Fibroblast of skin of left quadriceps (primary cell): ENCODE measurements at regions not wholly inside any gene's neighbourhood (a gene's known extent, or its start where the extent isn't known, plus 50 kb on each side); places are given as distances from the start of the nearest gene placed in this dataset.
"Not testable (repeated sequence)": the region's sequence is repeated elsewhere in the genome, so short reads cannot be mapped to it uniquely, and the experiment has no call there.

Experiments used
- DNase-seq, 2 experiments: peaks; one replicate each; pipeline ENCODE4 v3.0.0-alpha.2; 2013; ENCODE audit warnings: low read depth in 2 of 2

DNA sequence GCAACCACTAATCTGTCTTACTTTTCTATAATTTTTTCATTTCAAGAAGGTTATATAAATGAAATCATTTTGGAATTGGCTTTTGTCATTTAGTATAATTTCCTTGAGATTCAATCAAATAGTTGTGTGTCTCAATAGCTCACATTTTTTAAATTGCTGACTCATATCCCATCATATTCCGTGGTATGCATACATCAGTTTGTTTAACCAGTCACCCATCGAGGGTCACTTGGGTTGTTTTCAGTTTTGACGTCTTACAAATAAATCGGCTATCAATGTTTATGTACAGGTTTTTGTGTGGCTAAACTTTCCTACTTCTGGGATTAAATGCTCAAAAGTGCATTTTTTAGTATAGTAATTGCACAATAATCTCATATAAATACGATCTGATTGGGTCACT is 185.5 kb downstream of the TAF11L14 start:
- DNase-seq = no peak

DNA sequence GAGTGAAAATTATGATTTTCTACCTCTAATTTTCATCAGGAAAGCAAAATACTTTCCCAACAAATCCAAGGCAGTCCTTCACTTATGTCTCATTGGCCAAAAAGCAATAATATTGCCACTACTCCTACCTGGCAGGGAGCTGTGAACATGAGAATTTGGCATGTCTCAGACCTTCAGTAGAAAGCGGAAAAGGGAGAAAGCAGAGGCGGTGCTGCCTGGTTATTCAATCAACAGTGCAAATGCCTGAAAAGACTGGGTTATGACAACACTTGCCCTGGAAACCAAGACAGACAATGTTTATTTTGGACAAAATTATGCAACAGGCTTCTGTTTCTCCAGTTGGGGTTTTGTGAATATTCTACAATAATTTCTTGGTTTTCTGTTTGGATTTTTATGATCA is 194.4 kb downstream of the TAF11L14 start:
- no peak for DNase-seq

DNA sequence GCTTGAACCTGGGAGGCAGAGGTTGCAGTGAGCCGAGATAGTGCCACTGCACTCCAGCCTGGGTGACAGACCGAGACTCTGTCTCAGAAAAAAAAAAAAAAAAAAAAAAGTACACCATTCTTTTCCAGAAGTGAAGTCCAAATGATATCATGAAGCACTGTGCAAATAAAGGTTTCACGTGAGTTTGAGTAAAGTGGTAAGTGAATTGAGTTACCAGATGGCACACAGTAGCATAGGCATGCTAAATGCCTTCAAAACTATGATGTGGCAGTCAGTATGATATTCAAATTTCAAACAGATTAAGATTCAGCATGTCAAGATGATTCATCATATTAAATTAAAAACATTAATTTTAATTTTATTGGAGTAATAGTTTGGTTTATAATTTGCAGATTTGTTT is 195.2 kb downstream of the TAF11L14 start:
- DNase-seq = no peak

DNA sequence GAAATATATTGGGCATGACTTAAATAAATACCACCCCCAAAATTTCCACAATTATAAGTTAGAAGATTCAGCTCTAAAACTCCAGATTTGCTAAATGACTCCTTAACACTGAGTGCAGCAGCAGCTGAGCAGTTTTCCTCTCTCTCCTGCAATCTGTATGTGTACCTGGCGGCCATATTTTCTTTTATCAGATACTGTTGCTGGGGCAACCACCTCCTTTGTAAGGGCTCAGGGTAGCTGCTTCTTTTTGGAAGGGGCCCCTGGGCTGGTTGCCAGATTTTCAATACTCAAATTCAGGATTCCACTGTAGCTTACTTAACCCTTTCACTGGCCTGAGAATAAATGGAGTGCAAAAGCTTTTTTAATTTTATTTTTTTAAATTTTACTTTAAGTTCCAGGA is 197.0 kb downstream of the TAF11L14 start:
- DNase-seq = no peak

DNA sequence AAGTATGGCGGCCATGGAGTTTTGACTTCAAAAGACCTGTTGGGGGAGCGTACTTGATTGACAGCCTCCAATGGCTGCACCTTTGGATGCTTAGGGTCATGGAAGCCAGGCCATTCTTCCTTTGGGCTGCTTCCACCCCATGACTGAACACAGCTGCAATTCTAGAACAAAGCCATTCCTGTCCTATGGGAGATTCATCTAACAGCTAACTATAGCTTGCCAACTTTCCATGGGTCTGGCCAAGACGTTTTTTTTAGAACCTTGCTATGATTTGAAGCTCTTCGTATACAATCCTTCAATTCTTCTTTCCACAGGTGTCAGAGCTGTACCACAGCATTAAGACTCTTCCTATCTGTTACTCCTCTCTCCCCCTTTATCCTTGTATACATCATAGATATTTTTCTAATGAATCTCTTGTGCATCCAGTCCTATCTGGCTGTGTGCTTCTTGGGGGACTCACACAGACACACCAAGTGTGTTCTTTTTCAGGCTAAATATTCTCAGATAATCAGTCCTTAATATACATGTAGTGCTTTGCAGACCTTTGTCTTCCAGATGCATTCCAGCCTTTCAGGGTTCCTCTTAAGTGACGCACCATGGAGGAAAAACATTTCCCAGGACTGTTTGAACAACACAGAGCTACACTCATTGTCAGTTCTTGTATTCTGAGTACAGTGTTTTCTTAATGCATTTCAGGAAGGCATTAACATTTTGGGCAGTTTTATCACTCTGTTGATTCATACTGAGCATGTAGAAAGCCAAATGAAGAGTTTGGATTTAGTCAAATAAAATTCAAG is 198.9 kb downstream of the TAF11L14 start:
- DNase-seq = no peak

DNA sequence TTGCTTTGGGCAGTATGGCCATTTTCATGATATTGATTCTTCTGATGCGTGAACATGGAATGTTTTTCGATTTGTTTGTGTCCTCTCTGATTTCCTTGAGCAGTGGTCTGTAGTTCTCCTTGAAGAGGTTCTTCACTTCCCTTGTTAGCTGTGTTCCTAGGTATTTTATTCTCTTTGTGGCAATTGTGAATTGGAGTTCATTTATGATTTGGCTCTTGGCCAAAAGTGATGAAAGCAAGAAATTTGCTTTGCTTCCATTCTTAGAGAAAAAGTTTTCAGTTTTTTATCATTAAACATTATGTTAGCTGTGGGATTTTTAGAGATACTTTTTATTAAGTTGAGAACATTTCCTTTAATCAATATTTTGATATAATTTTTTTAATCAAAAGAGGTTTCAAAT is 203.5 kb downstream of the TAF11L14 start:
- no peak for DNase-seq

DNA sequence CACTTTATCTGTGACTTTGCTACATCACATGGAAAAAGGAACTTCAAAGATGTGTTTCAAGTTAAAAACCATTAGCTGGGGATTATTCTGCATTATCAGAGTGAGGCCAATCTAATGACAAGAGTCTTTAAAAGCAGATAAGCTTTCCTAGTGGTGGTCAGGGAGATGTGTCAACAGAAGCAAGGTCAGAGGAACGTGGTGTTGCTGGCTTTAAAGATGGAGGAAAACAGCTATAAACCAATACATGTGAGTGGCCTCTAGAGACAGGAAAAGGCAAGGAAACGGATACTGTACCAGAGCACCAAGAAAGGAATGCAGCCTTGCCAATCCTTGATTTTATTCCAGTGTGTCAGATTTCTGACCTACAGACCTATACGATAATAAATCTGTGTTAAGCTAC is 204.2 kb downstream of the TAF11L14 start:
- DNase-seq = no peak

DNA sequence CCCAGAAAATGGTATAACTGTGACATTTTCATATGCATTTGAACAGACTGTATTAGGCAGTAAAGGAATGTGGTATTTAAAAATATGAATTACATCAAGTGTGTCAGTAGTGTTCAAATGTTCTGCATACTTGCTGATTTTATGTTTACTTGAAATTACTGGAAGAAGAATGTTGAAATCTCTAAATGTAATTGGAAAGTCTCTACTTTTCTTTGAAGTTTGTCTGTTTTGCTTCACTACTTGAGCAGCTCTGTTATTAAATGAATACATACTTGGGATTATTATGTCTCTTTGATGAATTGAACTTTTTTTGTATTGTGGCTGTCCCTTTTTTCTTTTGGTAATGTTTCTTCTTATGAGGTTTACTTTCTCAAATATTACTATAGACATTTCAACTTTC is 205.6 kb downstream of the TAF11L14 start:
- no peak for DNase-seq

DNA sequence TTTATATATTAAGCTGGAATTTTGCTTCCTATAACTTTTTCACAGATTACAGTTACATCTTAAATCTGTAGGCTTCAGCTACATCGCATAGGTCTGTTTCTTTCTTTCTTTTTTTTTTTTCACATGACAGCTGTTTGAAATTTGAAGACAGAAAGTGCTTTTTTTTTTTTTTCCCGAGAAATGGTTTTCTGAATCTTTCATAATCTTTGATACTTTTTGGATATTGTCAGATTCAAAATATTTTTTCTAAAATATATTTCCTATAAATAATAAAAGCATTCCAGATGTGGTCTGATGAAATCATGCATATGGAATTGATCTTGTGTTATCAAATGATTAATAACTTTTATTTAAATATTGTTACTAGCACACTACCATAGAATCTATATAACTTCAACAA is 212.2 kb downstream of the TAF11L14 start:
- DNase-seq = no peak

DNA sequence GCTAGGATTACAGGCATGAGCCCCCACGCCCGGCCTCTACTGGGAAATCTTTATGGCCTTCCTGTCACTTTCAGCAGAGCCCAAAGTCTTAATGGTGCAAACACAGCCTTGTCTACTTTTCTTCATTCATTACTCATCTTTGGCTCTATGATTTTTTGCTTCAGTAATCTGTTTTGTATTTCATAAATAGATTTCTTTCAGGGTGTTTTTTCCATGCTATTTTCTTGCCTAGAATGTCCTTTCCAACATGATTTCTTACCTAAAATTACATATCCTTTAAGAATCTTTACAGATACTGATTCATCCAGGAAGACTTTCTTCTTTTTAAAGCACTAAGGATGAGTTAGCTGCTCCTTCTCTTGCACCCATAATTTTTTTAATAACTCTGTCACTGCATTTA is 213.0 kb downstream of the TAF11L14 start:
- DNase-seq = no peak

DNA sequence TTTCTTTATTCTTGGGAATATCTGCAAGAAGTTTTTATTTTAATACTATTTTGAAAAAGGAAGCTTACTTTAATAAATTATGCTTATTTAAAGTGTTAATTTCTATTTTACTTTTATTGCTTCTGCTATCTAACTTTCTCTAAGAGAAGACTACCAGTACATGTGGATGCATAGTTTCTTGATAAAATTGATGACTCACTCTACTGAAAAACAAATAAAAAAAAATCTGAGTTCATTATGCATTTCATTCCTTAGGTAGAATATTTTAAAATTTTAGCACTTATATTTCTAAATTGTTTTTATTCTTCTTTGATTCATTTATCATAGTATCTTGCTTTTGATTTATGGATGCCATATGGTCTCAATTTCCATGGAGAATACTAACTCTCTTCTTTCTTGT is 217.9 kb downstream of the TAF11L14 start:
- DNase-seq = no peak

DNA sequence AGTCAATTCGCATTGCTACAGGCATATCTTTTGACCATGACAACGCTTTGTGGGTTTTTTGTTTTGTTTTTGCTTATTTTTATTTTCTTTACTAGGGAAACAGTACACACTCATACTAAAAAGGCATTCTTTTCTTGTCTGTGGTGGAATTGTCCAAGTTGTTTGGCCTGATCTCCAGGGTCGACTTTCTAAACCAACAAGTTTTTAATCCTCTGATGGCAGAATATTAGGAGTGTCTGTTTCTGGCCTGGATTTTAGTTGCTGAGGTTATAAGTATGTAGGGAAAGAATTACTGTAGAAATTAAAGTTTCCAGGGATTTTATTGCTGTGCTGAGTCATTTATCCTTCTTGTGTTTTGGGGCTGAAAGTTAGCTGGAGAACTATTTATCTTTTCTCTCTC is 218.5 kb downstream of the TAF11L14 start:
- peak in 1 of 2 experiments; percentile 7 for DNase-seq

DNA sequence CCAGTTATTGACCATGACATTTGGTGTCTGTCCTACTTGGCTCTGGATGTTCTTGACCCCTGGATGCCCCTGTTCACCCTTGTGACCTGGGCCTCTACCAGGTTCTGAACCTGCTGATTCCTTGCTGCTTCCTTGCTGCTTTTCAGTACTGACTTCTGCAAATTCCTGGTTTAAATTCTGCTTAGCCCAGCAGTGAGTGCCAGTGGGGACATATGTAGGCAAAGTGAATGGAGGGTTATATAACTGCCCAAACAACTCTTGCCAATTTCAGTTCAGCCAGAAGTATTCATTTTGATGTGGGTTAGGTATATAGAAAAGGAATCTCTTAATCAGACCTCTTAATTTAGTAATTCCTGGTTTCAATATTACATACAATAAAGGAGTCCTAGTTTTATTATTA is 220.6 kb downstream of the TAF11L14 start:
- DNase-seq = no peak

DNA sequence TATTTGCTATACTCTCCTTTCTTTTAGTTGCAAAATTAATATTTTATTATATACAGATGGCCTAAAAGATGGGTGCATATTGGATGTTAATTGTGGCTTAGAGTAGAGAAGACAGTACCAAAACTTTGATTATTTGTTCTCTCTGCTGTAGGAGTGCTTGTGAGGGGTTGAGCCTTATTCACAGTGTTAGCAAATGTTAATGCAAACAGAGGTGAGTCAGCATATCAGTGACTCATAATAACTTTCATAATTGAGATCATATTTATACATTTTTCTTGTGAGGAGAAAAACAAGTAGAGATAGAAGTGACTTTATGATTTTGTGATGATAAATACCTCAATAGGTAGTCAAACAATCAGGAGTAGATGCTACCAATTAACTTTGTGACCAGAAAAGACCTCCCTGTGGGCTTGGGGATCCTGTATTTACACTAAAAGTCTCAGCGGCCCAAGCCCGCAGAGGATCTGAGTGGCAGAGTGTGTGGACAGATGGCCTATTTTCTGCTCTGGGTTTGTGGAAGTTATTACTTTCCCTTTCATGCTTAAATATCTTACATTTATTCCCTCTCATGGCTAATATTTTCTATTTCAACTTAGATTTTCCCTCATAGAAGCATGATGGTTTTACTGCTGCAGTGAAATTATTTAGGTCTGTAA is 226.5 kb downstream of the TAF11L14 start:
- peak in 1 of 2 experiments; percentile 3 for DNase-seq

DNA sequence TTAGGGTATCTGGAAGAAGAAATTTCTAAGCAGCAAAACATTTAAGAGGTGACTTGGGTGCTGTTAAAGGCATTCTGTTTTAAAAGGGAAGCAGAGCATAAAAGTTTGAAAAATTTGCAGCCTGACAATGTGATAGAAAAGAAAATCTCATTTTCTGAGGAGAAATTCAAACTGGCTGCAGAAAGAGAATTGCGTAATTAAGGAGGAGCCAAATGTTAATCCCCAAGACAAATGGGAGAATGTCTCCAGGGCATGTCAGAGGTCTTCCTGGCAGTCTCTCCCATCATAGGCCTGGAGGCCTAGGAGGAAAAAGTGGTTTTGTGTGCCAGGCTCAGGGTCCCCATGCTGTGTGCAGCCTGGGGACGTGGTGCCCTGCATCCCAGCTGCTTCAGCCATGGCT is 230.6 kb downstream of the TAF11L14 start:
- DNase-seq = not testable (repeated sequence)

DNA sequence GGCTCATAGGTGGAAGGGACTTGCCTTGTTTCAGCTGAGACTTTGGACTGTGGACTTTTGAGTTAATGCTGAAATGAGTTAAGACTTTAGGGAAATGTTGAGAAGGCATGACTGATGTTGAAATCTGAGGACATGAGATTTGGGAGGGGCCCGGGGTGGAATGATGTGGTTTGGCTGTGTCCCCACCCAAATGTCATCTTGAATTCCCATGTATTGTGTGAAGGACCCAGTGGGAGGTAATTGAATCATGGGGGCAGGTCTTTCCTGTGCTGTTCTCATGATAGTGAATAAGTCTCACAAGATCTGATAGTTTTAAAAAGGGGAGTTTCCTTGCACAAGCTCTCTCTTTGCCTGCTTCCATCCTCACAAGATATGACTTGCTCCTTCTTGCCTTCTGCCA is 231.7 kb downstream of the TAF11L14 start:
- DNase-seq = peak; percentile 31 to 36

DNA sequence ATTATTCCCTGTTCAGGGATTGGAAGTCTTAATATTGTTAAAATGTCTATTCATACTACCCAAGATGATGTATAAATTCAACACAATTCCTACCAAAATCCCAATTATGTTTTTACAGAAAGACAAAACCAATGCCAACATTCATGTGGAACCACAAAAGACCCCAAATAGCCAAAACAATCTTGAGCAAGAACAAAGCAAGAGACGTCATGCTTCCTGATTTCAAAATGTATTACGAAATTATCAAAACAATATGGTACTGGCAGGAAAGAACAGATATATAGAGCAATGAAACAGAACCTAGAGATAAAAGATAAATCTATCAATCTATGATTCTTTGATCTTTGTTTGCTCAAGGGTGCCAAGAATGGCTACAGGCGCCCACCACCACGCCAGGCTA is 237.9 kb downstream of the TAF11L14 start:
- DNase-seq = no peak

DNA sequence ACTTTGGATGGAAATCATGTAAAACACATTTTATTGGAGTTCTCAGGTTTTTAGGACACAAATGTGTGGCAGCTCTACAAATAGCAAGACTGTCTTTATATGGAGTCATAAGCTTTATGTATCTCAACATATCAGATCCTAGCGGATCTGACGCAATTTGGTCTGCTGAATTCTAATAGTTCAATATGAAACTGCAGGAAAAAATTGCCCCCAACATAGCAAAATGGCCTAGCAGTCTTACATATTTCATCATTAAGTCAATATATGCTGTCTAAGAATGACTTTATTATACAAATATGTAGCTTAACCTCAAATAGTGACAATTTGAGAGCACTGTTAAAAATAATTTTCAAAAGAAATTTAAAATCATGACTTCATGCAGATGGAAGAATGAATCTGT is 244.3 kb downstream of the TAF11L14 start:
- no peak for DNase-seq

DNA sequence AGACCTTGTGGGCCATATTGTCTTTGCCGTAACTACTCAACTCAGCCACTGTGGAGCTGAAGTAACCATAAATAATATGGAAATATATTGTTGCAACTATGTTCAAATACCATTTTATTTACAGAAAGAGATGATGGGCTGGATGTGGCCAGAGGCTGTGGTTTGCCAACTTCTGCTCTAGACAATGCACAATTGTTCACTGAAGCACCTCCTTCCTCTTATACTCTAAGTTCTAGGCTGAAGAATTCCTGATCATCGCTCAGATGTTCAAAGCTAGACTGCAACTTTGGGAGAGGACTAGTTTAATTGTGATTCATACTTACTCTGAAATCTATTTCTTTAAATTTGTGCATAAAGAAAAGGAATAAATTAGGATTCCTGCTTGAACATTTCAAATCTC is 245.0 kb downstream of the TAF11L14 start:
- DNase-seq = no peak

DNA sequence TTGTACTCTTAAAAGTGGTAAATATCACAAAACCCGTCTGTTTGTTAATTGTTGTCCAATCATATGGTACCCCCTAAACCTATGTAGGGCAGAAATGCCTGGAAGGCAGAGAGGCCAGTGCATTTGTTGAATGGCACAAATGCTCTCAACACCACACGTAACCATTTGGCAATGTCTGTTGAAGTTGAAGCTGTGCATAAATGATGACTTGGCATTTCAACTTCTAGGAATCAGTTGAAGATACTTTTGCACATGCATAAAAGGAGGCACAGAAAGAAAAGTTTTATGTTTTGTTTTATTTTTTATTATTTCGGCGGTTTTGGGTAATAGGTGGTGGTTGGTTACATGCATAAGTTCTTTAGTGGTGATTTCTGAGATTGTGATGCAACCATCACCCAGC is 246.6 kb downstream of the TAF11L14 start:
- DNase-seq = no peak

DNA sequence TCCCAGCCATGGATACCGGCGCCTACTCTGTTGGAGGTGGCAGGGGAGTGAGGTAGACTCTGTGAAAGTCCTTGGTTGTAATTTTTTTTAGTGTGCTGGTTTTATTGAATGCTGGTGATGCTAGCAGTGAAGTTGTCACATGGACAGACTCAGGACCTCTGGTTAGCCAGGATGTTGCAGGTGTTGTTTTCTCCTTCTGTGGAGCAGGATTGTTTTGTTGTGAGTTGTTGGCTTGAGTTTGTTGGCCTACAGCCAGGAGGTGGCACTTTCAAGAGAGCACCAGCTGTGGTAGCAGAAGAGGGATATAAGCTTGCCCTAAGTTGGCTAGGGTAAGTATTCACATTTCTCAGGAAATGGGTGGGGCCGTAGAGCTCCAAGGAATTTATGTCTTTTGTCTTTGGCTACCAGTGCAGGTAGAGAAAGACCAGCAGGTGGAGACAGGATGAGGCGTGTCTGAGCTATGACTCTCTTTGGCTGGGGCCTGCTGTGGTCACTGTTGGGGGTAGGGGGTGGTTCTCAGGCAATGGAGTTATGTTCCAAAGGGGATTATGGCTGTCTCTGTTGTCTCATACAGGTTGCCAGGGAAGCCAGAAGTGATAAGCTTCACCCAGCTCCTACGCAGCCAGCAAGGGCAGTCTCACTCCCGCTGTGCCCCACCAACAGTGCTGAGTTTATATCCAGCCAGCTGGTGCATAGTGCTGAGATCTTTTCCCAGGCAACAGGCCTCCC is 248.7 kb downstream of the TAF11L14 start:
- DNase-seq = no peak

DNA sequence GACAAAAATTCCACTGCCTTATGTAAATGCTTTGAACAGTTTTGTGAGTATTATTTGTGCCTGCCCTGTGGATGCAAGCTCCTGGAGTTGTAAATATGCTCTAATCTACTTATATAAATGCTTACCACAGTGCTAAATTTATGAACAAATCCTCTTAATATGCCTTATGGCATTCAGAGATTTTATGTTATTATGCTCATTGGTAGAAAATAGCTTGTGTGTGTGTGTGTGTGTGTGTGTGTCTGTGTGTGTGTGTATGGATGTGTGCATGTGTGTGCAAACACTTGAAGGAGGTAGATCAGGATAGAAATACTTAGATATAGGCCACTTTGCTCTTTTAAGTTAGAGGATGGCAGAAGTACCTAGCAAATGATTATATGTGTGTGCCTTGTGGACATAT is 253.9 kb downstream of the TAF11L14 start:
- DNase-seq = no peak

DNA sequence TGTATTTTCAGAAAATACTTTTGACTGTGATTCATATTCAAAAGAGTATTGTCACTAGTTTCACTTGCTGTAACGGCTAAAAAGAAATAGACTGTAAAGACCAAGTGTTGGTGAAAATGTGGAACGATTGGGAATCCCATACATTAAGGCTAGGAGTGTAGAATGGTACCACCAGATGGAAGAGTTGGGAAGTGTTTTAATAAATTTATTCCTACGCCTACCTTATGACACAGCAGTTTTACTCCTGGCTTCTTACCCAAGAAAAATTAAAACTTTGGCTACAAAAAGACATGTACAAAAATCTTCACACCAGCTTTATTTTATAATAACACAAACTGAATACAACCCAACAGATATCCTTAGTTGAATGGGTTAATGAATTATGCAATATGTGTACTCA is 256.2 kb downstream of the TAF11L14 start:
- no peak for DNase-seq
